Glomerular visceral epithelial cell (primary cell): ENCODE measurements at regions not wholly inside any gene's neighbourhood (a gene's known extent, or its start where the extent isn't known, plus 50 kb on each side); places are given as distances from the start of the nearest gene placed in this dataset.

ENCODE experiments used
- DNase-seq: peaks from one replicate; pipeline ENCODE4 v3.0.0-alpha.2; 2016; ENCODE audit errors: extremely low spot score

DNA sequence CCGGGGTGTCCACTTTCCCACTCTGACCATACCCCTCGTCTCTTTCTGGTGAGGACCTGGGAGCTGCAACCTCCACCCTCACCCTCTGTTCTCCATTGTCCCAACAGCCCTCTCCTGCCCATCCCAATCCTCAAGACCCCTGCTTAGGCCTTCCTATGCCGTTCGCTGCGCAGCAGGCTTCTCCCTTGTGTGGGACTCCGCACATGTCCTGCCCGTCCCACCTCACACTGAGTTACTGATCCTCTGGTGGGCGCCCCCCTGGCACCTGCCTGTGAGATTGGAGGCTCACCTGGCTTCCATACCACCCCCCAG lies 119.5 kb upstream of the SNTG2 start:
- DNase-seq: no peak

- DNase-seq: no peak
Observed at GRCh38 chr2:830419-831224, 120.0 kb upstream of the SNTG2 start.

- no peak for DNase-seq
Observed at GRCh38 chr2:829047-829446, 121.6 kb upstream of the SNTG2 start.

DNA sequence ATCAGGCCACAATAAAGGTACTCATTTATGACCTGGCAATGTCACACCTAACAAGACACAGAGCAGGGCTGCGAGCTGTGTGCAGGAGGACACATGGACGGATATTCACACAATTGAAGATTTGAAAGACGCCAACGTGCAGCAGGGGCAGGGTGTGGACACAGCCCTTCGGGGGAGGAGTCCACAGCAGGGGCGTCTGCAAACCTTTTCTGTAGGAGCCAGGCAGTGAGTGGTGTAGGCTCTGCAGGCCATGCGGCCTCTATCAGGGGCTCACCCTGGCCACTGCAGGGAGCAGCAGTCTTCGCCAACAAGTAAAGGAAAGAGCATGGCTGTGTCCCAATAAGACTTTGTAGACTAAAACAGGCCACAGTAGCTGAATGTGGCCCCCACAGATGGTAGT lies 125.7 kb upstream of the SNTG2 start:
- no peak for DNase-seq

GRCh38 chr2:824524-824923 lies 126.1 kb upstream of the SNTG2 start:
- no peak for DNase-seq

GRCh38 chr2:821546-821945 lies 129.1 kb upstream of the SNTG2 start:
- no peak for DNase-seq

DNA sequence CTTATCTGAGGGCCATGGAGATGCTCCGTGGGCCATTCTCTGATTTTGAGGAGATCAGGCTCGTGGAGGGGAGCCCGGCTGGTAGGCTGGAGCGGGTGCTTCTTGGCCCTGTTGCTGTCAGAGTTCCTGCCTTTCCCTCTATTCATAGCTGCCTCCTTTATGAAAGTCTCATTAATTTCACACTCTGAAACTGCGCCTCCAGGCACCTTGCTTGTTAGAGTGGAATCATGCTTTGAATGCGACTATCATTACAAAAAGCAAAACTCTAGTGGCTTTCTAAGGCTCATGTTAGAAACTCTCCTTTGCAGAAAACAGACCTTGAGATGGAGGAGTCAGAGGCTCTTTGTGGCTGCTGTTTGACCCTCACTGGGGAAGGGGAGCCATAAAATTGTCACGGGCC lies 131.0 kb upstream of the SNTG2 start:
- DNase-seq: no peak

DNA sequence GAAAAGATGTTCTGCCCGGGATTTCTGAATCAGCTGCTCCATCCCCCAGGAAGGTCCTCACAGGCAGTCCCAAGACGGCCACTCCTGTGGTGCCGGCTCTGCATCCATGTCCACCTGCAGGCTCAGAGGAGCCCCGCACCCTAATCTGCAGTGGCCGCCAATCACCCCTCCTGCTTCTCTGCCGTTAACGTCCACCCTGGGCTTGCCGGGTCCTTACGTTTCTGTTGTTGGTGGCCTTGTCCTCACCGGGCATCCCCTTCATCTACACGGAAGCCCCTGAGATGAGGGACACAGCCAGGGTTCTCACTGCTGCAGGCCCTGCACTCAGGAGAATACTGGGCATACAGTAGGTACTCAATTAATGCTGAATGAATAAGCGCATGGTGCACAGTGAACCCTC lies 131.5 kb upstream of the SNTG2 start:
- DNase-seq: no peak

DNA sequence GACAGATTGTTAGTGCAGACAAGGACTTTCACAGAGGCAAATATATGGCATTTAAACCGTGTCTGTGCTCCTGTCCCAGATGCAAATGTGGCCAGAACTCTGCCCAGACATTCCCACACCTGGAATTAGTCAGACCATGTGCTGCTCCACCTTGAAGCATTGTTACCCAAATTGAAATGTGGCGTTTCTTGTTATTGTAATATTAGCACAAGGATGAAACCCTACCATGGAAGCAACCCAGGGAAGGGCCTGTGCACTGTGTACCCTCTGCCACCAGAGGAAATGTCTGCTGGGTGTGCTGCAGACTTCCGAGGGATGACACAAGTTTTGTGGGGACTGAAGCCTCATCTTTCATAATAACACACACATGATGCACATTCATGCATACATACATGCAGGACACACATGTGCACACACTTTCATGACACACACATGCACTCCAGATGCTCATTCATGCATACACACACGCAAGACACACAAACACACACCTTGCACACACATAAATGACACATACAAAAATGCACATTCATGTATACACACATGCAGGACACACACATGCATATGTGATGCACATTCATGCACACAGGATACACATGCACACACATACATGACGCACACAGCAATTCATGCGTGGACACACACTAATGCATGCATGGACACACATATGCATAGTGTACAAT lies 133.2 kb upstream of the SNTG2 start:
- no peak for DNase-seq

DNA sequence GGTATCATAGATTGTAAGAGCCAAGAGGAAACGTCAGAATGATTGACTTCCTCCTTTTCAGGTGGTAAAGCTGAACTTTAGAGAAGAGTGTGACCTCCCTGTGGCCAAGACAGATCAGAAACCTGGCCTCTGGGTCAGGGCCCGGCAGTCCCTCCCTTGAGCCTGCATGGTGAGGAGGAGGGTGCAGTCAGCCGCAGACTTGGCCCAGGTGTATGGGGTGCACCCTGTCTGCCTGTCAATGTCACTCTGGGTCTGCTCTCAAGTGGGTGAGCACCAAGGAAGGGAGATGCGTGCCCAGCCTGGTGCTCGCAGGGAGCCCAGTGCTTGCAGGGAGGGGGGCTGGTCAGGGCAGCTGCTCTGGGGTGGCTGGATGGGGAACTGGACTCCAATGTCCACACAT lies 134.4 kb upstream of the SNTG2 start:
- no peak for DNase-seq

- DNase-seq: no peak
Observed at GRCh38 chr2:810397-810796, 133.2 kb upstream of the TMEM18 start.

- DNase-seq: no peak
Observed at GRCh38 chr2:807300-807699, 130.1 kb upstream of the TMEM18 start.

DNA sequence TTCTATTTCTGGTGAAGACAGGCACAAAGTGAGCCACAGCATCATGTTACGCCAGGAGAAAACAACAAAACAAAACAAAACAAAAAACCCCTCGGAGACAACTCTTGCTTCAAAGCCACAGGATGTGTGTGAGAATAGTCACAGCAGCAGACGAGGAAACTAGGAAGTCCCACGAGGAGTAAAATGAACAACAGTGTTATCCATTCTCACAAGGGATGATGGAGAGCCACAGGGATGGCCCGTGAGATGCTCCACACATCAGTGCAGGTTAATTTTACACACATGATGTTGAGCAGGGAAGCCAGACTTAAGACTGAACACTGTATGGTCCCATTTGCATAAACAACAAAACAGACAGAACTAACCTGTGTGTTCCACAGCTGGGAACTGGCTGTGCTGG lies 128.5 kb upstream of the TMEM18 start:
- no peak for DNase-seq

GRCh38 chr2:797993-798392 lies 120.8 kb upstream of the TMEM18 start:
- no peak for DNase-seq

- DNase-seq: no peak
Observed at GRCh38 chr2:797556-797955, 120.3 kb upstream of the TMEM18 start.

- DNase-seq: no peak
Observed at GRCh38 chr2:796141-796985, 119.2 kb upstream of the TMEM18 start.

DNA sequence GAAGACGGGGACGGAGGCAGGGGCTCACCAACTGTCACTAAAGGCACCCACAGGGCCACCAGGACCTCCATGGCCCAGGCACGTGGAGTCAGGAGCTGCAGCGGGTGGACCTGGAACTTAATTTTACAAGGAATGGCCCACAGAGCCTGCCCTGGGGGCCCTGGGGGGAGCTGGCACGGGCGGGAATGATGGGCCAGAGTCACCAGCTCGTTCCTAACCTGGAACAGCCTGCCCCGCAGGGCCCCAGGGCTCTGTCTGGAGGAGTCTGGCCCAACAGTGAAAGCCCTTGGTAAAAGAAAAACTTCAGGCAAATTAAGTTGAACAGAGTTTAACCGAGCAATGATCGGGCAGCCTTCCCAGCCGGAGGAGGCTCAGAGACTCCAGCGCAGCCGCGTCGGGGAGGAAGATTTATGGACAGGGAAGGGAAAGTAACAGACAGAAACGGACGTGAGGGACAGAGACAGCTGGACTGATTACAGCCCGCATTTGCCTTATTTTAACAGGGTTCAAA lies 118.4 kb upstream of the TMEM18 start:
- no peak for DNase-seq

DNA sequence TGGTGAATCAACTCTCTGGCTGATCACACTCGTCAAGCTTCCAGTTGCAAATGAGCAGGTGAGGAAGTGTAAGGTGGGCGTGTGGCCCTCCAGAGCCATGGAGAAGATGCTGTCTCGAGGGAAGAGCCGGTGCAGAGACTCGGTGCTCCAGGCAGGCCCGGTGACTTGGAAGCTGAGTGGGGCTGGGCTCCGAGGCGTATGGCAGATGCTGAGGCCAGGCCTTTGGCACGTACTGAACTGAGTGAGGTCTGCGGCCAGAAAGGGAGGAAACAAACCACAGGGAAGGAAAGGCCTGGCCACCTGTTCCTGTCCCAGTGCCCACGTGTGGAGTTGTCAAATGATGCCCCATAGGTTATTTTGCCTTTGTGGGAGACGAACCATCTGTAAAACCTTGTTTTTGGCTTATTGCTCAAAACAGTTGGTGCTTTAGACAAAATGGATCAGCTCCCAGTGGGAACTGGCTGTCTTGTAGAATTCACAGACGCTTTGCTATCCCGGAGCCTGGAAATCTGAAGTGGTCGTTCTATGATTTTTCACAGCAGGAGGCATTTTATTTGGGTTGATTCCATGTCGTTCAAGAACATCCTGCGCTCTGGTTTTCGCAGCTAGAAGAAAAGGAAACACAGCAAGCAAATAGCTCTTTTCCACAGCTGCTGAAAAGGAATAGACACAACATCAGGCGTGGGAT lies 117.5 kb upstream of the TMEM18 start:
- DNase-seq: no peak

GRCh38 chr2:793236-793635 lies 116.0 kb upstream of the TMEM18 start:
- DNase-seq: no peak

DNA sequence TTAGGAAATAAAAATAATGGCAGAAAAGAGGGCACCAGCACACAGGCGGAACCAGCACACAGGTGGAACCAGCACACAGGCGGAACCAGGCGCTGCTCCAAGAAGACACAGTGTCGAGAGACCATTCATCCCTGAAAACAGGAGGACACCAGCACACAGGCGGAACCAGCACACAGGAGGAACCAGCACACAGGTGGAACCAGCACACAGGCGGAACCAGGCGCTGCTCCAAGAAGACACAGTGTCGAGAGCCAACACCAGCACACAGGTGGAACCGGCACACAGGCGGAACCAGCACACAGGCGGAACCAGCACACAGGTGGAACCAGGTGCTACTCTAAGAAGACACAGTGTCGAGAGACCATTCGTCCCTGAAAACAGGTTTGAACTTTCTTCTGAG lies 115.5 kb upstream of the TMEM18 start:
- DNase-seq: no peak

DNA sequence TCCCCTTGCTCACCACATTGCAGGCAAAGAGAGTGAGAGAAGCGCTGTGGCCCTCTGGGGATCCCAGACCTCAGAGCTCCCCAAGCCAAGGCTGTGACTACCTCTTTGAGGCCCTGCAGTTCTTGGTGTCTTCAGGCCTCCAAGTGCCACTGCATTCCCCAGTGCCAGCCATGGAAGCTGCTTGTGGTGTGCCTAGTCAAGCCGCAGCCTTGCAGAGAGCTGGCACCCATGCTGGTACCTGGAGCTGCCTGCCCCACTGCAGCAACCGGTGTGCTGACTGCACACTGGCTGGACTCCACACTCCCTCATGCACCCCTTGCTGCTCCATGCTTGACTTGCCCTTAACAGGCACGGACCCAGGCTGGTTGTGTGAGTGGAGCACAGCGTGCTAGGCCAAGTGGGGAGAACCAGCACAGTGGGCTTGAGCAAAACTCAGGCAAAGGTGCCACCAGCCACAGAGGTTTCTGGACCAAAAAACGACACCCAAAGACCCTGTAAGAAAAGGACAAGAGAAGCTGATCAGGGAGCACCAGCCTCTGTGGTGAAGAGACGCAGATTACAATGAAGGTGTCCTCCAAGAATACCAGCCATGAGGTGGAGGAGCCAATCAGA lies 113.5 kb upstream of the TMEM18 start:
- no peak for DNase-seq

GRCh38 chr2:790081-790480 lies 112.9 kb upstream of the TMEM18 start:
- DNase-seq: no peak
